HEK293 (cell line): ENCODE measurements at regions not wholly inside any gene's neighbourhood (a gene's known extent, or its start where the extent isn't known, plus 50 kb on each side); places are given as distances from the start of the nearest gene placed in this dataset.
"Not testable (repeated sequence)": the region's sequence is repeated elsewhere in the genome, so short reads cannot be mapped to it uniquely, and the experiment has no call there.

Source experiments
- CTCF ChIA-PET: fragments of 350-600 bp; formaldehyde crosslinking; extraction: SDS; loops from one replicate; lab custom pipeline; 2021; ENCODE audit warnings: antibody characterized with exemption; lab: Yijun Ruan, JAX
- POLR2A ChIA-PET: fragments of 300-600 bp; formaldehyde crosslinking; extraction: SDS; loops from one replicate; lab custom pipeline; 2020; ENCODE audit warnings: antibody characterized with exemption, inconsistent platforms; lab: Yijun Ruan, JAX
- H3K27ac ChIP-seq: fragments of 200-500 bp; sonication (Bioruptor generic); 2 replicates; pipeline ENCODE4 v1.5.1; 2014; ENCODE audit warnings: low read depth, low read length, control low read depth, inconsistent platforms; ENCODE audit errors: extremely low read depth
- H3K36me3 ChIP-seq, 2 experiments: fragments of 200-500 bp in 1 of 2; sonication (Bioruptor generic) in 1 of 2; 1 replicate in 1 of 2; 2 replicates in 1 of 2; pipeline ENCODE4 v1.5.1; 2014 to 2017; ENCODE audit warnings: inconsistent platforms in 2 of 2, low read length in 2 of 2; ENCODE audit not compliant: control insufficient read depth in 2 of 2, insufficient read depth in 1 of 2
- H3K4me1 ChIP-seq: fragments of 200-500 bp; sonication (Bioruptor generic); 2 replicates; pipeline ENCODE4 v1.5.1; 2014; ENCODE audit warnings: mild to moderate bottlenecking, low read length, inconsistent platforms; ENCODE audit not compliant: control insufficient read depth, insufficient read depth
- H3K4me3 ChIP-seq: 2 replicates; pipeline ENCODE4 v1.5.1; 2011; ENCODE audit warnings: low read depth, mild to moderate bottlenecking, control low read depth, low read length, moderate library complexity
- H3K9me3 ChIP-seq: fragments of 200-500 bp; sonication (Bioruptor generic); 2 replicates; pipeline ENCODE4 v1.5.1; 2014; ENCODE audit warnings: low read depth, low read length, inconsistent platforms; ENCODE audit not compliant: control insufficient read depth, insufficient read depth
- GLIS1 ChIP-seq: fragments of 450-650 bp; formaldehyde crosslinking; IDR thresholded peaks from 2 replicates; pipeline ENCODE4 v1.5.1; 2016; ENCODE audit warnings: missing biosample characterization, missing genetic modification characterization
- KLF8 ChIP-seq: fragments of 450-650 bp; formaldehyde crosslinking; IDR thresholded peaks from 2 replicates; pipeline ENCODE4 v1.5.1; 2016; ENCODE audit warnings: missing biosample characterization, missing genetic modification characterization
- ZFP3 ChIP-seq: fragments of 450-650 bp; formaldehyde crosslinking; IDR thresholded peaks from 2 replicates; pipeline ENCODE4 v1.5.1; 2016; ENCODE audit warnings: low read depth, missing biosample characterization, missing genetic modification characterization
- ZNF366 ChIP-seq: fragments of 450-650 bp; formaldehyde crosslinking; conservative IDR thresholded peaks from 2 replicates; pipeline ENCODE4 v1.5.1; 2016; ENCODE audit warnings: missing biosample characterization, missing genetic modification characterization
- ZNF585B ChIP-seq: fragments of 450-650 bp; formaldehyde crosslinking; IDR thresholded peaks from 2 replicates; pipeline ENCODE4 v1.5.1; 2016; ENCODE audit warnings: missing biosample characterization, missing genetic modification characterization
- ZNF664 ChIP-seq: fragments of 450-650 bp; formaldehyde crosslinking; IDR thresholded peaks from 2 replicates; pipeline ENCODE4 v1.5.1; 2016; ENCODE audit warnings: missing biosample characterization, missing genetic modification characterization
- ZNF785 ChIP-seq: fragments of 450-650 bp; formaldehyde crosslinking; IDR thresholded peaks from 2 replicates; pipeline ENCODE4 v1.5.1; 2016; ENCODE audit warnings: missing biosample characterization, missing genetic modification characterization
- ZSCAN16 ChIP-seq: fragments of 450-650 bp; formaldehyde crosslinking; IDR thresholded peaks from 2 replicates; pipeline ENCODE4 v1.5.1; 2016; ENCODE audit warnings: missing biosample characterization, missing genetic modification characterization
- TF ChIP-seq, protein P1 (sequence below): fragments of 450-650 bp; formaldehyde crosslinking; IDR thresholded peaks from 2 replicates; pipeline ENCODE4 v1.5.1; 2016; ENCODE audit warnings: missing biosample characterization, missing genetic modification characterization
- TF ChIP-seq, protein P2 (sequence below): fragments of 450-650 bp; formaldehyde crosslinking; IDR thresholded peaks from 2 replicates; pipeline ENCODE4 v1.5.0; 2017; ENCODE audit warnings: missing biosample characterization, missing genetic modification characterization, borderline replicate concordance
- TF ChIP-seq, protein P3 (sequence below): fragments of 450-650 bp; formaldehyde crosslinking; IDR thresholded peaks from 2 replicates; pipeline ENCODE4 v1.5.1; 2017; ENCODE audit warnings: missing biosample characterization, missing genetic modification characterization

DNA sequence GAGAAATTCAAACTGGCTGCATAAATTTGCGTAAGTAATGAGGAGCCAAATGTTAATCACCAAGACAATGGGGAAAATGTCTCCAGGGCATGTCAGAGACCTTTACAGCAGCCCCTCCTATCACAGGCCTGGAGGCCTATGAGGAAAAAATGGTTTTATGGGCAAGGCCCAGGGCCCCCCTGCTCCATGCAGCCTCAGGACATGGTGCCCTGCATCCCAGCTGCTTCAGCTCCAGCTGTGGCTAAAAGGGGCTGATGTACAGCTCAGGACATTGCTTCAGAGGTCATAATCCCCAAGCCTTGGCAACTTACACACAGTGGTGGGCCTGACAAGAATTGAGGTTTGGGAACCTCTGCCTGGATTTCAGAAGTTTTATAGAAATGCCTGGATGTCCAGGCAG lies 126.2 kb upstream of the TGFBR2 start:
- H3K9me3 ChIP-seq, H3K27ac ChIP-seq, H3K4me1 ChIP-seq, H3K4me3 ChIP-seq, CTCF ChIA-PET, H3K36me3 ChIP-seq, POLR2A ChIA-PET: not testable (repeated sequence)
- TF ChIP-seq ZNF585B (tag by site-specific recombination) = peak; percentile 68

DNA sequence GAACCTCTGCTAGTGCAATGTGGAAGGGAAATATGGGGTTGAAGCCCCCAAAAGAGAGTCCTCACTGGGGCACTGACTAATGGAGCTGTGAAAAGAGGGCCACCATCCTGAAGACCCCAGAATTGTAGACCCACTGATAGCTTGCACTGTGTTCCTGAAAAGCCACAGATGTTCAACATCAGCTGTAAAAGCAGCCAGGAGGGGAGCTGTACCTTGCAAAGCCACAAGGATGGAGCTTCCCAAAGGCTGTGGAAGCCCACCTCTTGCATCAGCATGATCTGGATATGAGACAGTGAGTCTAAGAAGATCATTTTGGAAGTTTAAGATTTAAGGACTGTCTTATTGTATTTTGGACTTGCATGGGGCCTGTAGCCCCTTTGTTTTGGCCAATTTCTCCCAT lies 125.8 kb upstream of the TGFBR2 start:
- no peaks in the 10 kb centered on the region for H3K4me1 ChIP-seq
- no peak for TF ChIP-seq ZFP3 (tag by site-specific recombination)
- no peak for TF ChIP-seq GLIS1
- TF ChIP-seq, protein P1, sequence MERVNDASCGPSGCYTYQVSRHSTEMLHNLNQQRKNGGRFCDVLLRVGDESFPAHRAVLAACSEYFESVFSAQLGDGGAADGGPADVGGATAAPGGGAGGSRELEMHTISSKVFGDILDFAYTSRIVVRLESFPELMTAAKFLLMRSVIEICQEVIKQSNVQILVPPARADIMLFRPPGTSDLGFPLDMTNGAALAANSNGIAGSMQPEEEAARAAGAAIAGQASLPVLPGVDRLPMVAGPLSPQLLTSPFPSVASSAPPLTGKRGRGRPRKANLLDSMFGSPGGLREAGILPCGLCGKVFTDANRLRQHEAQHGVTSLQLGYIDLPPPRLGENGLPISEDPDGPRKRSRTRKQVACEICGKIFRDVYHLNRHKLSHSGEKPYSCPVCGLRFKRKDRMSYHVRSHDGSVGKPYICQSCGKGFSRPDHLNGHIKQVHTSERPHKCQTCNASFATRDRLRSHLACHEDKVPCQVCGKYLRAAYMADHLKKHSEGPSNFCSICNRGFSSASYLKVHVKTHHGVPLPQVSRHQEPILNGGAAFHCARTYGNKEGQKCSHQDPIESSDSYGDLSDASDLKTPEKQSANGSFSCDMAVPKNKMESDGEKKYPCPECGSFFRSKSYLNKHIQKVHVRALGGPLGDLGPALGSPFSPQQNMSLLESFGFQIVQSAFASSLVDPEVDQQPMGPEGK = no peak
- TF ChIP-seq, protein P2, sequence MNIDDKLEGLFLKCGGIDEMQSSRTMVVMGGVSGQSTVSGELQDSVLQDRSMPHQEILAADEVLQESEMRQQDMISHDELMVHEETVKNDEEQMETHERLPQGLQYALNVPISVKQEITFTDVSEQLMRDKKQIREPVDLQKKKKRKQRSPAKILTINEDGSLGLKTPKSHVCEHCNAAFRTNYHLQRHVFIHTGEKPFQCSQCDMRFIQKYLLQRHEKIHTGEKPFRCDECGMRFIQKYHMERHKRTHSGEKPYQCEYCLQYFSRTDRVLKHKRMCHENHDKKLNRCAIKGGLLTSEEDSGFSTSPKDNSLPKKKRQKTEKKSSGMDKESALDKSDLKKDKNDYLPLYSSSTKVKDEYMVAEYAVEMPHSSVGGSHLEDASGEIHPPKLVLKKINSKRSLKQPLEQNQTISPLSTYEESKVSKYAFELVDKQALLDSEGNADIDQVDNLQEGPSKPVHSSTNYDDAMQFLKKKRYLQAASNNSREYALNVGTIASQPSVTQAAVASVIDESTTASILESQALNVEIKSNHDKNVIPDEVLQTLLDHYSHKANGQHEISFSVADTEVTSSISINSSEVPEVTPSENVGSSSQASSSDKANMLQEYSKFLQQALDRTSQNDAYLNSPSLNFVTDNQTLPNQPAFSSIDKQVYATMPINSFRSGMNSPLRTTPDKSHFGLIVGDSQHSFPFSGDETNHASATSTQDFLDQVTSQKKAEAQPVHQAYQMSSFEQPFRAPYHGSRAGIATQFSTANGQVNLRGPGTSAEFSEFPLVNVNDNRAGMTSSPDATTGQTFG = no peak
- no peak for TF ChIP-seq ZNF366 (tag by site-specific recombination)
- TF ChIP-seq, protein P3, sequence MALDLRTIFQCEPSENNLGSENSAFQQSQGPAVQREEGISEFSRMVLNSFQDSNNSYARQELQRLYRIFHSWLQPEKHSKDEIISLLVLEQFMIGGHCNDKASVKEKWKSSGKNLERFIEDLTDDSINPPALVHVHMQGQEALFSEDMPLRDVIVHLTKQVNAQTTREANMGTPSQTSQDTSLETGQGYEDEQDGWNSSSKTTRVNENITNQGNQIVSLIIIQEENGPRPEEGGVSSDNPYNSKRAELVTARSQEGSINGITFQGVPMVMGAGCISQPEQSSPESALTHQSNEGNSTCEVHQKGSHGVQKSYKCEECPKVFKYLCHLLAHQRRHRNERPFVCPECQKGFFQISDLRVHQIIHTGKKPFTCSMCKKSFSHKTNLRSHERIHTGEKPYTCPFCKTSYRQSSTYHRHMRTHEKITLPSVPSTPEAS (tag by site-specific recombination) = no peak
- no peak for TF ChIP-seq ZSCAN16 (tag by site-specific recombination)
- TF ChIP-seq KLF8 (tag by site-specific recombination) = no peak
- H3K27ac ChIP-seq = no peak overlapping the region
- H3K36me3 ChIP-seq = no peaks in the 10 kb centered on the region
- ChIA-PET CTCF (no interaction called here), POLR2A (no interaction called here)
- no peak overlapping the region for H3K4me3 ChIP-seq
- H3K9me3 ChIP-seq = no peaks in the 10 kb centered on the region

DNA sequence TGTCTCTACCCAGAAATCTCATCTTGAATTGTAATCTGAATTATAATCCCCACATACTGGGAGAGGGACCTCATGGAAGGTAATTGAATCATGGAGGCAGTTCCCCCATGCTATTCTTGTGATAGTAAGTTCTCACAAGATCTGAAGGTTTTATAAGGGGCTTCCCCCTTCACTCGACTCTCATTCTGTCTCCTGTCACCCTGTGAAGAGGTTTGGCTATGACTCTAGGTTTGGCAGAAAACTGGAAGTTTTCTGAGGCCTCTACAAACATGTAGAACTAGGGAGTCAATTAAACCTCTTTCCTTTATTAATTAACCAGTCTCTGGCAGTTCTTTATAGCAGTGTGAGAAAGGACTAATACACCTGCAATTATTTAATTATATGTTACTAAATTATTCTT lies 125.2 kb upstream of the TGFBR2 start:
- H3K4me1 ChIP-seq = no peaks in the 10 kb centered on the region
- POLR2A ChIA-PET = no interaction called here
- CTCF ChIA-PET = no interaction called here
- no peak overlapping the region for H3K27ac ChIP-seq
- TF ChIP-seq ZNF664 = no peak
- TF ChIP-seq ZNF785 (tag by site-specific recombination) = no peak
- H3K36me3 ChIP-seq = no peaks in the 10 kb centered on the region
- no peak overlapping the region for H3K4me3 ChIP-seq
- no peaks in the 10 kb centered on the region for H3K9me3 ChIP-seq

DNA sequence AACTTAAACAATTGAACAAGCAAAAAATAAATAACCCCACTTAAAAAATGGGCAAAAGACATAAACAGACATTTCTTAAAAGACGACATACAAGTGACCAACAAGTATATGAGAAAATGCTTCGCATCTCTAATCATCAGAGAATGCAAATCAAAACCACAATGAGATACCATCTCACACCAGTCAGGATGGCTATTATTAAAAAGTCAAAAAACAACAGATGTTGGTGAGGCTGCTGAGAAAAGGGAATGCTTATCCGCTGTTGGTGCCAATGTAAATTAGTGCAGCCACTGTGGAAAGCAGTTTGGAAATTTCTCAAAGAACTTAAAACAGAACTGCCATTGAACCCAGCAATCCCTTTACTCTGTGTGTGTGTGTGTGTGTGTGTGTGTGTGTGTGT lies 122.2 kb upstream of the TGFBR2 start:
- H3K9me3 ChIP-seq, H3K4me1 ChIP-seq, H3K36me3 ChIP-seq, CTCF ChIA-PET, H3K27ac ChIP-seq, H3K4me3 ChIP-seq, POLR2A ChIA-PET: not testable (repeated sequence)
